ENCODE measurements at regions not wholly inside any gene's neighbourhood (a gene's known extent, or its start where the extent isn't known, plus 50 kb on each side); places are given as distances from the start of the nearest gene placed in this dataset.

- H3K36me3 ChIP-seq (ENCODE audit: insufficient read depth, low read length), result no peaks in the 10 kb centered on the region
- H3K9me3 ChIP-seq (ENCODE audit: low read length), result no peaks in the 10 kb centered on the region
- H2AFZ ChIP-seq (ENCODE audit: low read length), result no peak overlapping the region
- no peak overlapping the region for H3K9ac ChIP-seq (ENCODE audit: low read length)
- H4K20me1 ChIP-seq (ENCODE audit: insufficient read depth, low read depth, low read length), result no peaks in the 10 kb centered on the region
- H3K27ac ChIP-seq (ENCODE audit: low read length), result no peak overlapping the region
- H3K4me1 ChIP-seq (ENCODE audit: low read length), result peaks cover 9% of the 10 kb centered on the region
- no peaks in the 10 kb centered on the region for H3K9me2 ChIP-seq (replicated peaks; ENCODE audit: insufficient read depth, low read length)
- no peak for DNase-seq
- no peaks in the 10 kb centered on the region for H3K79me2 ChIP-seq (ENCODE audit: low read length)
- no peak overlapping the region for H3K4me2 ChIP-seq (ENCODE audit: low read depth, low read length, poor library complexity, severe bottlenecking)
- peaks cover 6% of the 10 kb centered on the region; the same call in 1 of the 2 replicates for H3K27me3 ChIP-seq (ENCODE audit: low read length)
- no peak overlapping the region for H3K4me3 ChIP-seq (ENCODE audit: low read length)
Measured at GRCh38 chr2:66822186-66822585, 387.3 kb downstream of the MEIS1 start.

DNA sequence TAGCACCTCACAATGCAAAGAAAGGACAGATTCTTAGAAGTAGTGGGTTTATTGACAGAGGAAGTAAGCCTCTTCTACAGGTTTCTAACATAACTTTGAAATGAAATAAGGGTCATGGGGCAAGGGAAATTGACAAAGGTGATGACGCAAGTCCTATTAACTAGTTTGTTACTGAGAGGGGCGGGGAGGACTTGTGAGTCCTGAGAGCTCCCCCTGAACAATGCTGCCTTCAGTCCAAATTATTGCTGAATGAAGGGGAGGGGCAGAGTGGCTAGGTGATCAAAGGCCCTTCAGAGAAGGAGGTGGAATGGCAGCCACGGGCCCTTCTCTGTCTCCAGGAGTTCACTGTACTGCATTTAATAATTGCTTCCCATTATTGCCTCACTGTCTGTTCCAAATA is 390.0 kb downstream of the MEIS1 start:
- Histone ChIP-seq H3K4me1 (ENCODE audit: low read length) (peaks cover 20% of the 10 kb centered on the region), H3K9me3 (ENCODE audit: low read length) (no peaks in the 10 kb centered on the region), H3K27ac (ENCODE audit: low read length) (no peak overlapping the region), H3K27me3 (ENCODE audit: low read length) (peaks cover 6% of the 10 kb centered on the region; the same call in 1 of the 2 replicates), H3K9me2 (replicated peaks; ENCODE audit: insufficient read depth, low read length) (no peaks in the 10 kb centered on the region), H3K4me3 (ENCODE audit: low read length) (no peak overlapping the region), H3K9ac (ENCODE audit: low read length) (no peak overlapping the region), H3K79me2 (ENCODE audit: low read length) (no peaks in the 10 kb centered on the region), H2AFZ (ENCODE audit: low read length) (no peak overlapping the region), H4K20me1 (ENCODE audit: insufficient read depth, low read depth, low read length) (no peaks in the 10 kb centered on the region), H3K4me2 (ENCODE audit: low read depth, low read length, poor library complexity, severe bottlenecking) (no peak overlapping the region), H3K36me3 (ENCODE audit: insufficient read depth, low read length) (no peaks in the 10 kb centered on the region)
- DNase-seq, result no peak

- no peaks in the 10 kb centered on the region for H3K79me2 ChIP-seq (ENCODE audit: low read length)
- no peak overlapping the region for H3K9ac ChIP-seq (ENCODE audit: low read length)
- H3K36me3 ChIP-seq (ENCODE audit: insufficient read depth, low read length), result no peaks in the 10 kb centered on the region
- no peak for DNase-seq
- no peak overlapping the region for H3K4me3 ChIP-seq (ENCODE audit: low read length)
- peaks cover 20% of the 10 kb centered on the region for H3K4me1 ChIP-seq (ENCODE audit: low read length)
- no peak overlapping the region for H3K4me2 ChIP-seq (ENCODE audit: low read depth, low read length, poor library complexity, severe bottlenecking)
- H4K20me1 ChIP-seq (ENCODE audit: insufficient read depth, low read depth, low read length), result no peaks in the 10 kb centered on the region
- H3K9me2 ChIP-seq (replicated peaks; ENCODE audit: insufficient read depth, low read length), result no peaks in the 10 kb centered on the region
- peaks cover 6% of the 10 kb centered on the region; the same call in 1 of the 2 replicates for H3K27me3 ChIP-seq (ENCODE audit: low read length)
- H3K27ac ChIP-seq (ENCODE audit: low read length), result no peak overlapping the region
- no peak overlapping the region for H2AFZ ChIP-seq (ENCODE audit: low read length)
- H3K9me3 ChIP-seq (ENCODE audit: low read length), result no peaks in the 10 kb centered on the region
Measured at GRCh38 chr2:66827851-66828250, 392.9 kb downstream of the MEIS1 start.

DNA sequence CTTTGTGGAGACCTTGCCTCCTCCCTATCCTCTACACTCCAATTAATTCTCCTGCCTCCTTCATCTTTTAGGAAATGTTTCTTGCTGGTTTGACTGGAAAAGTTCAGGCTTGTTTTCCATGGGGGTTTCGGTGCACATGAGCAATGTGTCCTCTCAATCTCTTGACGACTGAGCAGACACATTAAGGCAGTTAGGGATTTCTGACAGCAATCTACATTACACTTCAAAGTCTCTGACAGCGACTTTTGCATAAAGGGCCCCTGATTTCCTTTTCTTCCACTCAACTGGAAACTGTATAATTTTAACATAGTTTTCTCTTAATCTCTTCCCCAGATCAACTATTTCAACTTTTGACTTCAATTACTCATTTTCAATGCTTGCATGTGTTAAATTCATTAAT is 394.0 kb downstream of the MEIS1 start:
- no peak overlapping the region for H2AFZ ChIP-seq (ENCODE audit: low read length)
- peak overlapping the region; percentile 43 for H3K4me2 ChIP-seq (ENCODE audit: low read depth, low read length, poor library complexity, severe bottlenecking)

DNA sequence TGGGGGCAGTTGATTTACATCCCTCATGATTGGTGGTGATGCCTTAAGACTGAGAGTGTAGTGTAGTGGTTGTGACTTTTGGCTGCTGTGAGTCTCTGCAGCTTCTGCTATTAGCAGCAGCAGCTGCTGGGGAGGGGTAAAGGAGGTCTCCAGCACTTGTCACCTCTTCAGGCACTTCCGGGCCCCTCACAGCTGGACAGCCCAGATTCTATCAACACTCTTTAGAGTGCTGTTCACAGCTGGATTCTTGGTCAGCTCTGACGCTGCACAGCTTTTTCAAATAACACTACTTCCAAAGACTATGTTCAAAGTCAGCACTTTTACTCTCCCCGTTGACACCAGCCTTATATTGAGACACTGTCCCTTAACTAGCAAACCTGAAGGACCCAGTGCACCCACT is 396.0 kb downstream of the MEIS1 start:
- peaks cover 20% of the 10 kb centered on the region for H3K4me1 ChIP-seq (ENCODE audit: low read length)
- 0 out of 2 replicates have a peak, but pooled peaks cover 3% of the 10 kb centered on the region for H3K27me3 ChIP-seq (ENCODE audit: low read length)
- no peaks in the 10 kb centered on the region for H3K36me3 ChIP-seq (ENCODE audit: insufficient read depth, low read length)
- no peak overlapping the region for H2AFZ ChIP-seq (ENCODE audit: low read length)
- no peaks in the 10 kb centered on the region for H3K9me3 ChIP-seq (ENCODE audit: low read length)
- H3K79me2 ChIP-seq (ENCODE audit: low read length), result no peaks in the 10 kb centered on the region
- H3K9ac ChIP-seq (ENCODE audit: low read length), result no peak overlapping the region
- no peaks in the 10 kb centered on the region for H4K20me1 ChIP-seq (ENCODE audit: insufficient read depth, low read depth, low read length)
- no peak overlapping the region for H3K27ac ChIP-seq (ENCODE audit: low read length)
- H3K4me2 ChIP-seq (ENCODE audit: low read depth, low read length, poor library complexity, severe bottlenecking), result no peak overlapping the region
- H3K4me3 ChIP-seq (ENCODE audit: low read length), result no peak overlapping the region
- H3K9me2 ChIP-seq (replicated peaks; ENCODE audit: insufficient read depth, low read length), result no peaks in the 10 kb centered on the region
- no peak for DNase-seq

More for the DNA sequence above, 394.0 kb downstream of the MEIS1 start:
- DNase-seq, result peak; percentile 73
- Histone ChIP-seq H3K27me3 (ENCODE audit: low read length) (peaks cover 6% of the 10 kb centered on the region; the same call in 1 of the 2 replicates), H3K9me2 (replicated peaks; ENCODE audit: insufficient read depth, low read length) (no peaks in the 10 kb centered on the region), H4K20me1 (ENCODE audit: insufficient read depth, low read depth, low read length) (no peaks in the 10 kb centered on the region), H3K79me2 (ENCODE audit: low read length) (no peaks in the 10 kb centered on the region), H3K36me3 (ENCODE audit: insufficient read depth, low read length) (no peaks in the 10 kb centered on the region), H3K9ac (ENCODE audit: low read length) (no peak overlapping the region), H3K9me3 (ENCODE audit: low read length) (no peaks in the 10 kb centered on the region), H3K4me3 (ENCODE audit: low read length) (no peak overlapping the region), H3K4me1 (ENCODE audit: low read length) (peaks cover 20% of the 10 kb centered on the region), H3K27ac (ENCODE audit: low read length) (no peak overlapping the region; the same call in 1 of the 2 replicates)

- Histone ChIP-seq H3K9ac (ENCODE audit: low read length) (no peak overlapping the region), H3K4me2 (ENCODE audit: low read depth, low read length, poor library complexity, severe bottlenecking) (no peak overlapping the region), H3K9me2 (replicated peaks; ENCODE audit: insufficient read depth, low read length) (no peaks in the 10 kb centered on the region), H2AFZ (ENCODE audit: low read length) (no peak overlapping the region), H4K20me1 (ENCODE audit: insufficient read depth, low read depth, low read length) (no peaks in the 10 kb centered on the region), H3K4me1 (ENCODE audit: low read length) (peaks cover 19% of the 10 kb centered on the region), H3K27ac (ENCODE audit: low read length) (no peak overlapping the region), H3K27me3 (ENCODE audit: low read length) (no peaks in the 10 kb centered on the region), H3K79me2 (ENCODE audit: low read length) (no peaks in the 10 kb centered on the region), H3K9me3 (ENCODE audit: low read length) (no peaks in the 10 kb centered on the region), H3K4me3 (ENCODE audit: low read length) (no peak overlapping the region), H3K36me3 (ENCODE audit: insufficient read depth, low read length) (no peaks in the 10 kb centered on the region)
- DNase-seq, result no peak
Measured at GRCh38 chr2:66832646-66833435, 397.9 kb downstream of the MEIS1 start.

DNA sequence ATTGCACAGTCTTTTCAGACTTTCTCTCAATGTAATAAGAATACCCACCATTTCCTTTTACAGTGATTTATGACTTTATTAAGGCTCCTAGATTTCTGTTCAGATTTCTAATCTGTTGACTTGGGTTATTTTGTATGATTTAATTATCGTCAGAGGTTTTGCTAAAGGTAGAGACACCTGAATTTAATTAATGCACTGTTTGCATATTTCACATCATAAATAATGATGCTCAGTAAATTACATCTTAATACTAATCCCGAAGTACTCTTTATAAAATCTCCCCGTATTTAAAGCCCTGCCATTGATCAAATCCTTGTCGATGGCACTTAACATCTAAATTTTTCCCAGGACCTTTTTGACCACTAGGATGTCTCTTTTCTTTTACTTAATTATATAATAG is 399.9 kb downstream of the MEIS1 start:
- H4K20me1 ChIP-seq (ENCODE audit: insufficient read depth, low read depth, low read length), result no peaks in the 10 kb centered on the region
- H3K4me3 ChIP-seq (ENCODE audit: low read length), result no peak overlapping the region
- DNase-seq, result no peak

GRCh38 chr2:66836851-66837250 is 401.9 kb downstream of the MEIS1 start:
- Histone ChIP-seq H3K79me2 (ENCODE audit: low read length) (no peaks in the 10 kb centered on the region), H3K9me3 (ENCODE audit: low read length) (no peaks in the 10 kb centered on the region), H3K4me2 (ENCODE audit: low read depth, low read length, poor library complexity, severe bottlenecking) (no peak overlapping the region)

More for the DNA sequence above, 399.9 kb downstream of the MEIS1 start:
- no peaks in the 10 kb centered on the region for H3K27me3 ChIP-seq (ENCODE audit: low read length)
- no peaks in the 10 kb centered on the region for H3K9me2 ChIP-seq (replicated peaks; ENCODE audit: insufficient read depth, low read length)
- H3K9me3 ChIP-seq (ENCODE audit: low read length), result no peaks in the 10 kb centered on the region
- no peaks in the 10 kb centered on the region for H3K79me2 ChIP-seq (ENCODE audit: low read length)
- no peak overlapping the region for H3K4me2 ChIP-seq (ENCODE audit: low read depth, low read length, poor library complexity, severe bottlenecking)
- H3K9ac ChIP-seq (ENCODE audit: low read length), result no peak overlapping the region
- no peak overlapping the region for H2AFZ ChIP-seq (ENCODE audit: low read length)
- H3K27ac ChIP-seq (ENCODE audit: low read length), result no peak overlapping the region
- H3K4me1 ChIP-seq (ENCODE audit: low read length), result no peaks in the 10 kb centered on the region
- no peaks in the 10 kb centered on the region for H3K36me3 ChIP-seq (ENCODE audit: insufficient read depth, low read length)

More at GRCh38 chr2:66836851-66837250, 401.9 kb downstream of the MEIS1 start:
- Histone ChIP-seq H3K36me3 (ENCODE audit: insufficient read depth, low read length) (no peaks in the 10 kb centered on the region), H4K20me1 (ENCODE audit: insufficient read depth, low read depth, low read length) (no peaks in the 10 kb centered on the region), H3K9me2 (replicated peaks; ENCODE audit: insufficient read depth, low read length) (no peaks in the 10 kb centered on the region), H3K4me1 (ENCODE audit: low read length) (no peaks in the 10 kb centered on the region), H3K4me3 (ENCODE audit: low read length) (no peak overlapping the region), H2AFZ (ENCODE audit: low read length) (no peak overlapping the region), H3K9ac (ENCODE audit: low read length) (no peak overlapping the region), H3K27me3 (ENCODE audit: low read length) (no peaks in the 10 kb centered on the region), H3K27ac (ENCODE audit: low read length) (no peak overlapping the region)
- no peak for DNase-seq

Measured in Karpas-422 (cell line).